Heart left ventricle (tissue), 13 donors: ENCODE measurements at regions not wholly inside any gene's neighbourhood (a gene's known extent, or its start where the extent isn't known, plus 50 kb on each side); places are given as distances from the start of the nearest gene placed in this dataset.

ENCODE experiments used
- CTCF ChIP-seq, 12 donors: fragments of 200-600 bp; sonication (generic) in 4 of 12; IDR thresholded peaks; one replicate each; pipeline versions ENCODE4 v1.5.0 to v1.8.0; 2018 to 2022; ENCODE audit warnings: antibody characterized with exemption in 12 of 12, mild to moderate bottlenecking in 5 of 12
- POLR2A ChIP-seq, 2 donors: fragments of 450-650 bp; IDR thresholded peaks; one replicate each; pipeline ENCODE4 v1.6.1; 2017; ENCODE audit warnings: antibody characterized with exemption in 2 of 2, mild to moderate bottlenecking in 2 of 2, moderate library complexity in 2 of 2
- donor health status: ischemic (EF 13 %, LVEDD 7.1; RV severe dilation, severe dysfunction).
- donor health status: DM: no; HTN: yes; CAD: no.
- donor health status: DM: no; HTN: no; CAD: no.
- donor health status: ischemic (EF 25% LVEDD 6.9; RV normal size, moderate dysfunction).
- donor health status: ischemic (EF 25% LVEDD 5.7; RV mildly dilated, moderate dysfunction).
- donor health status: ischemic (EF 35%, LVEDD 5.7; RV mildly dilated, moderate dysfunction).
- donor health status: nonischemic (EF 11% LVEDD 7.7; RV severe dilation, severe dysfunction).
- donor health status: DM: yes; HTN: yes; CAD: no.
- donor health status: PGD.
- donor health status: ischemic (EF 29% LVEDD 5.4; RV normal size, mild dysfunction).
- donor health status: nonischemic (EF 23%, LVEDD 6.1; RV moderate dilation, normal function).

GRCh38 chr1:219039682-219040154 lies 134.0 kb upstream of the LYPLAL1 start:
- TF ChIP-seq CTCF (IDR thresholded peaks at IDR 0.05) (no peak), POLR2A (IDR thresholded peaks at IDR 0.05) (no peak)
